ENCODE measurements at regions not wholly inside any gene's neighbourhood (a gene's known extent, or its start where the extent isn't known, plus 50 kb on each side); places are given as distances from the start of the nearest gene placed in this dataset.

DNA sequence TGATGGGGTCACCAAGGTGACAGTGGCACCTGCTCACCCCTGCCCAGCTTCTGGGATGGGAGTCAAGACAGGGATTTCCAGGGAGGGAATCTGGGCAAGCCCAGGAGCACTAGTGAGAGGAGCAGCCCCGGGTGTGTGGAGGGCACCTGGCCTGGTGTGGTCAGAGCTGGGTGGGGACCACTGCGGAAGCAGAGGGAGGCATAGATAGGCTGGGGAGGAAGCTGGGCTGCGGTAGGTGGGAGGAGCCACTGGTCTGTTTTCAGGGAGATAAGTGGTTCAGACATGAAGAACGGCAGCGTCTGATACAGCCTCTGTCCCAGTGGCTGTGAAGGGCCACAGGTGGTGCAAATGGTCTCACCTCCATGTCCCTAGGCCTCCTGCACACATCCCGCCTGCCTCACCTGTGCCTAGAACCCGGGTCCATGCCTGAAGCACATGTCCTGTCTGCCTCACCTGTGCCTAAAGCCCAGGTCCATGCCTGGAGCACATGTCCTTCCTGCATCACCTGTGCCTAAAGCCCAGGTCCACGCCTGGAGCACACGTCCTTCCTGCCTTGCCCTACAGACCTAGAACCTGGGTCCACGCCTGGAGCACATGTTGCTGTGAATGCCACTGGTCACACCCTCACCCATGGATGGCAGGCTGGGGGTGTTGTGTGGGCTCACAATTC is 325.9 kb upstream of the AJAP1 start:
- Histone ChIP-seq H3K9me3 (no peaks in the 10 kb centered on the region), H3K27me3 (no peaks in the 10 kb centered on the region), H3K27ac (no peak overlapping the region), H3K4me3 (no peak overlapping the region), H3K4me1 (no peaks in the 10 kb centered on the region), H3K36me3 (no peaks in the 10 kb centered on the region)
- intact Hi-C loops (cut with DNase I; ENCODE audit: low total_unique reads) = no loop called here
- no peak for DNase-seq
- TF ChIP-seq POLR2A (IDR thresholded peaks at IDR 0.05) = no peak
- TF ChIP-seq, protein P1, sequence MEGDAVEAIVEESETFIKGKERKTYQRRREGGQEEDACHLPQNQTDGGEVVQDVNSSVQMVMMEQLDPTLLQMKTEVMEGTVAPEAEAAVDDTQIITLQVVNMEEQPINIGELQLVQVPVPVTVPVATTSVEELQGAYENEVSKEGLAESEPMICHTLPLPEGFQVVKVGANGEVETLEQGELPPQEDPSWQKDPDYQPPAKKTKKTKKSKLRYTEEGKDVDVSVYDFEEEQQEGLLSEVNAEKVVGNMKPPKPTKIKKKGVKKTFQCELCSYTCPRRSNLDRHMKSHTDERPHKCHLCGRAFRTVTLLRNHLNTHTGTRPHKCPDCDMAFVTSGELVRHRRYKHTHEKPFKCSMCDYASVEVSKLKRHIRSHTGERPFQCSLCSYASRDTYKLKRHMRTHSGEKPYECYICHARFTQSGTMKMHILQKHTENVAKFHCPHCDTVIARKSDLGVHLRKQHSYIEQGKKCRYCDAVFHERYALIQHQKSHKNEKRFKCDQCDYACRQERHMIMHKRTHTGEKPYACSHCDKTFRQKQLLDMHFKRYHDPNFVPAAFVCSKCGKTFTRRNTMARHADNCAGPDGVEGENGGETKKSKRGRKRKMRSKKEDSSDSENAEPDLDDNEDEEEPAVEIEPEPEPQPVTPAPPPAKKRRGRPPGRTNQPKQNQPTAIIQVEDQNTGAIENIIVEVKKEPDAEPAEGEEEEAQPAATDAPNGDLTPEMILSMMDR (IDR thresholded peaks at IDR 0.05) = no peak

- TF ChIP-seq POLR2A (IDR thresholded peaks at IDR 0.05) = no peak
- TF ChIP-seq, protein P1 (IDR thresholded peaks at IDR 0.05) = no peak
- no peaks in the 10 kb centered on the region for H3K27me3 ChIP-seq
These were observed 323.3 kb upstream of the AJAP1 start for GRCh38 chr1:4330805-4331766.

GRCh38 chr1:4331767-4332163 is 322.6 kb upstream of the AJAP1 start:
- H3K4me1 ChIP-seq = no peaks in the 10 kb centered on the region
- H3K4me3 ChIP-seq = no peak overlapping the region
- intact Hi-C loops (cut with DNase I; ENCODE audit: low total_unique reads) = no loop called here
- H3K9me3 ChIP-seq = no peaks in the 10 kb centered on the region
- H3K27me3 ChIP-seq = no peaks in the 10 kb centered on the region
- H3K27ac ChIP-seq = no peak overlapping the region
- no peaks in the 10 kb centered on the region for H3K36me3 ChIP-seq
- DNase-seq = no peak
- TF ChIP-seq POLR2A (IDR thresholded peaks at IDR 0.05) = no peak
- TF ChIP-seq, protein P1 (IDR thresholded peaks at IDR 0.05) = no peak

More at GRCh38 chr1:4330805-4331766, 323.3 kb upstream of the AJAP1 start:
- intact Hi-C loops (cut with DNase I; ENCODE audit: low total_unique reads) = no loop called here
- Histone ChIP-seq H3K4me1 (no peaks in the 10 kb centered on the region), H3K9me3 (no peaks in the 10 kb centered on the region), H3K27ac (no peak overlapping the region), H3K4me3 (no peak overlapping the region), H3K36me3 (no peaks in the 10 kb centered on the region)
- DNase-seq = no peak

DNA sequence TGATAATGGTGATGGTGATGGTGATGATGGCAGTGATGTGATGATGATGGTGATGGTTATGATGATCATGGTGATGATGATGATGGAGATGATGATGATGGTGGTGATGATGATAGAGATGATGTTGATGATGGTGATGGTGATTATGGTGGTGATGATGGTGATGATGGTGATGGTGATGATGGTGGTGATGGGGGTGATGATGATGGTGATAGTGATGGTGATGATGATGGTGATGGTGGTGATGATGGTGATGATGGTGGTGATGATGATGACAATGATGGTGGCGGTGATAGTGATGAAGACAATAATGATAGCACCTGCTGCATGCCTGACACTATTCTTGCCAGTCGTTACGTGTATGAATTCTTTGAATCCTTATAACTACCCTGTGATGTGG is 317.9 kb upstream of the AJAP1 start:
- no peak for DNase-seq
- intact Hi-C loops (cut with DNase I; ENCODE audit: low total_unique reads) = no loop called here
- Histone ChIP-seq H3K27ac (no peak overlapping the region), H3K4me1 (no peaks in the 10 kb centered on the region), H3K27me3 (no peaks in the 10 kb centered on the region), H3K4me3 (no peak overlapping the region), H3K9me3 (no peaks in the 10 kb centered on the region), H3K36me3 (no peaks in the 10 kb centered on the region)
- TF ChIP-seq, protein P1 (IDR thresholded peaks at IDR 0.05) = no peak
- TF ChIP-seq POLR2A (IDR thresholded peaks at IDR 0.05) = no peak

GRCh38 chr1:4341421-4341820 is 313.0 kb upstream of the AJAP1 start:
- intact Hi-C loops (cut with DNase I; ENCODE audit: low total_unique reads) = no loop called here
- TF ChIP-seq, protein P1 (IDR thresholded peaks at IDR 0.05) = no peak
- no peak for TF ChIP-seq POLR2A (IDR thresholded peaks at IDR 0.05)
- no peak overlapping the region for H3K4me3 ChIP-seq
- no peaks in the 10 kb centered on the region for H3K27me3 ChIP-seq
- no peak overlapping the region for H3K27ac ChIP-seq
- no peaks in the 10 kb centered on the region for H3K9me3 ChIP-seq
- no peaks in the 10 kb centered on the region for H3K36me3 ChIP-seq
- H3K4me1 ChIP-seq = no peaks in the 10 kb centered on the region
- DNase-seq = no peak
